HS-27A (cell line): ENCODE measurements at regions not wholly inside any gene's neighbourhood (a gene's known extent, or its start where the extent isn't known, plus 50 kb on each side); places are given as distances from the start of the nearest gene placed in this dataset.

Experiments
- DNase-seq: peaks from one replicate; pipeline ENCODE4 v3.0.0-alpha.2; 2012; ENCODE audit warnings: low read depth, missing footprints

GRCh38 chr13:99027661-99028425, 50.0 kb upstream of the DOCK9 start:
- no peak for DNase-seq

GRCh38 chr13:99028890-99029289, 51.0 kb upstream of the DOCK9 start:
- DNase-seq, result no peak

- no peak for DNase-seq
These were observed 51.7 kb upstream of the DOCK9 start for GRCh38 chr13:99029576-99029975.

- no peak for DNase-seq
These were observed 52.5 kb upstream of the DOCK9 start for GRCh38 chr13:99030326-99030725.

GRCh38 chr13:99031832-99032231, 54.0 kb upstream of the DOCK9 start:
- DNase-seq, result no peak

GRCh38 chr13:99033814-99034213, 56.0 kb upstream of the DOCK9 start:
- DNase-seq, result no peak

GRCh38 chr13:99034333-99035085, 56.6 kb upstream of the DOCK9 start:
- no peak for DNase-seq

GRCh38 chr13:99035715-99036114, 57.9 kb upstream of the DOCK9 start:
- no peak for DNase-seq

GRCh38 chr13:99037756-99038155, 59.9 kb upstream of the DOCK9 start:
- no peak for DNase-seq

- no peak for DNase-seq
These were observed 61.9 kb upstream of the DOCK9 start for GRCh38 chr13:99039718-99040280.

GRCh38 chr13:99040536-99041131, 62.8 kb upstream of the DOCK9 start:
- DNase-seq, result no peak

GRCh38 chr13:99041337-99041736, 63.5 kb upstream of the DOCK9 start:
- DNase-seq, result no peak

- DNase-seq, result no peak
These were observed 63.9 kb upstream of the DOCK9 start for GRCh38 chr13:99041788-99042187.

- DNase-seq, result no peak
These were observed 64.8 kb upstream of the DOCK9 start for GRCh38 chr13:99042521-99043250.

GRCh38 chr13:99043831-99044231, 66.0 kb upstream of the DOCK9 start:
- no peak for DNase-seq

GRCh38 chr13:99044764-99045163, 66.9 kb upstream of the DOCK9 start:
- DNase-seq, result no peak

GRCh38 chr13:99045396-99045795, 67.5 kb upstream of the DOCK9 start:
- no peak for DNase-seq

GRCh38 chr13:99046851-99047250, 69.0 kb upstream of the DOCK9 start:
- no peak for DNase-seq

GRCh38 chr13:99050983-99051488, 73.2 kb upstream of the DOCK9 start:
- no peak for DNase-seq

GRCh38 chr13:99051768-99052455, 74.0 kb upstream of the DOCK9 start:
- DNase-seq, result no peak

GRCh38 chr13:99053636-99054233, 75.9 kb upstream of the DOCK9 start:
- DNase-seq, result no peak
